ENCODE measurements at regions not wholly inside any gene's neighbourhood (a gene's known extent, or its start where the extent isn't known, plus 50 kb on each side); places are given as distances from the start of the nearest gene placed in this dataset.

- no peak for TF ChIP-seq YY1 (IDR thresholded peaks at IDR 0.05; ENCODE audit: low read depth)
- TF ChIP-seq USF1 (IDR thresholded peaks at IDR 0.05), result no peak
- no peak for TF ChIP-seq TAF1 (IDR thresholded peaks at IDR 0.05; ENCODE audit: low read depth)
- no peak for TF ChIP-seq REST (IDR thresholded peaks at IDR 0.05; ENCODE audit: low read depth)
- TF ChIP-seq EP300 (IDR thresholded peaks at IDR 0.05; ENCODE audit: borderline replicate concordance), result no peak
- no peak for TF ChIP-seq CEBPB (IDR thresholded peaks at IDR 0.05)
These were observed 136.9 kb downstream of the BTBD3 start for GRCh38 chr20:12054556-12054955.

GRCh38 chr20:12055161-12055560 is 137.5 kb downstream of the BTBD3 start:
- TF ChIP-seq NFIC (IDR thresholded peaks at IDR 0.05) (no peak), TCF12 (IDR thresholded peaks at IDR 0.05; ENCODE audit: low read depth) (no peak), REST (IDR thresholded peaks at IDR 0.05; ENCODE audit: low read depth) (no peak), TEAD4 (IDR thresholded peaks at IDR 0.05) (no peak), MAX (IDR thresholded peaks at IDR 0.05) (no peak), YY1 (IDR thresholded peaks at IDR 0.05; ENCODE audit: low read depth) (no peak), FOXM1 (IDR thresholded peaks at IDR 0.05; ENCODE audit: borderline replicate concordance, low read depth) (no peak), CREB1 (IDR thresholded peaks at IDR 0.05; ENCODE audit: low read depth) (no peak), ZBTB7A (IDR thresholded peaks at IDR 0.05; ENCODE audit: low read depth) (no peak), RAD21 (IDR thresholded peaks at IDR 0.05; ENCODE audit: low read depth) (no peak), CEBPB (IDR thresholded peaks at IDR 0.05) (no peak), EGR1 (IDR thresholded peaks at IDR 0.05) (no peak)

- TF ChIP-seq RAD21 (IDR thresholded peaks at IDR 0.05; ENCODE audit: low read depth), result no peak
- no peak for TF ChIP-seq MAX (IDR thresholded peaks at IDR 0.05)
- TF ChIP-seq NFIC (IDR thresholded peaks at IDR 0.05), result no peak
- no peak for TF ChIP-seq TCF12 (IDR thresholded peaks at IDR 0.05; ENCODE audit: low read depth)
- TF ChIP-seq USF1 (IDR thresholded peaks at IDR 0.05), result no peak
- TF ChIP-seq EGR1 (IDR thresholded peaks at IDR 0.05), result no peak
- no peak for TF ChIP-seq REST (IDR thresholded peaks at IDR 0.05; ENCODE audit: low read depth)
These were observed 139.1 kb downstream of the BTBD3 start for GRCh38 chr20:12056839-12057238.

GRCh38 chr20:12057778-12058177 is 140.1 kb downstream of the BTBD3 start:
- no peak for TF ChIP-seq RAD21 (IDR thresholded peaks at IDR 0.05; ENCODE audit: low read depth)
- TF ChIP-seq USF1 (IDR thresholded peaks at IDR 0.05), result no peak

GRCh38 chr20:12058216-12058615 is 140.5 kb downstream of the BTBD3 start:
- no peak for TF ChIP-seq CEBPB (IDR thresholded peaks at IDR 0.05)
- no peak for TF ChIP-seq TAF1 (IDR thresholded peaks at IDR 0.05; ENCODE audit: low read depth)
- TF ChIP-seq USF1 (IDR thresholded peaks at IDR 0.05), result no peak
- TF ChIP-seq MAX (IDR thresholded peaks at IDR 0.05), result no peak
- no peak for TF ChIP-seq TCF12 (IDR thresholded peaks at IDR 0.05; ENCODE audit: low read depth)
- TF ChIP-seq YY1 (IDR thresholded peaks at IDR 0.05; ENCODE audit: low read depth), result no peak
- no peak for TF ChIP-seq NFIC (IDR thresholded peaks at IDR 0.05)
- no peak for TF ChIP-seq TEAD4 (IDR thresholded peaks at IDR 0.05)
- TF ChIP-seq REST (IDR thresholded peaks at IDR 0.05; ENCODE audit: low read depth), result no peak
- TF ChIP-seq EP300 (IDR thresholded peaks at IDR 0.05; ENCODE audit: borderline replicate concordance), result no peak
- no peak for TF ChIP-seq FOXM1 (IDR thresholded peaks at IDR 0.05; ENCODE audit: borderline replicate concordance, low read depth)
- no peak for TF ChIP-seq EGR1 (IDR thresholded peaks at IDR 0.05)
- TF ChIP-seq RAD21 (IDR thresholded peaks at IDR 0.05; ENCODE audit: low read depth), result no peak
- TF ChIP-seq ZBTB7A (IDR thresholded peaks at IDR 0.05; ENCODE audit: low read depth), result no peak
- TF ChIP-seq CREB1 (IDR thresholded peaks at IDR 0.05; ENCODE audit: low read depth), result no peak

Measured in Ishikawa (cell line).